OCI-LY3 (cell line): ENCODE measurements at regions not wholly inside any gene's neighbourhood (a gene's known extent, or its start where the extent isn't known, plus 50 kb on each side); places are given as distances from the start of the nearest gene placed in this dataset.

Experiments
- EZH2phosphoT487 ChIP-seq: fragments of 200-600 bp; shearing (Covaris generic); IDR thresholded peaks from 2 replicates; pipeline ENCODE4 v1.6.1; 2018; ENCODE audit warnings: antibody characterized with exemption, mixed run types, low read depth
- TF ChIP-seq, protein P1 (sequence below): fragments of 200-600, 300-600 bp; sonication (generic); IDR thresholded peaks from 2 replicates; pipeline ENCODE4 v1.5.1; 2014; ENCODE audit warnings: antibody characterized with exemption, low read length, low read depth

DNA sequence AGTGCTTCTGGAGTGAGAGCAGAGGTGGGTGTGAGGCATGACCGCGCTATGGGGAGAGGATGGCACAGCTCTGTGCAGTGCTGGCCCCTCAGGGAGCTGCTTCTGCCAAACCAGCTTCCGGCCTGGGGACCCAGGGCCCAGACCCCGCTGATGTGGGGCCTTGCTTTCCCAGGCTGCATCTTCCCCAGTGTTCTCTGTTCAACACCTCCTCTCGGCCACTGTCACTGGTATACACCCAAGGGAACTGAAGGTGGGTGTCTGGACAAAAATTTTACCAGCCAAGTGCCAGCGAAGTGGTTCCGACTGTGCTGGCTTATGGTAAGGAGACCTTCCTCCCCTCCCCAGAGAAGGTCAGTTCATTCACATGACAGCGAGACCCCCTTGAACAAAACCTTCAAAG is 179.1 kb downstream of the AACS start:
- TF ChIP-seq, protein P1, sequence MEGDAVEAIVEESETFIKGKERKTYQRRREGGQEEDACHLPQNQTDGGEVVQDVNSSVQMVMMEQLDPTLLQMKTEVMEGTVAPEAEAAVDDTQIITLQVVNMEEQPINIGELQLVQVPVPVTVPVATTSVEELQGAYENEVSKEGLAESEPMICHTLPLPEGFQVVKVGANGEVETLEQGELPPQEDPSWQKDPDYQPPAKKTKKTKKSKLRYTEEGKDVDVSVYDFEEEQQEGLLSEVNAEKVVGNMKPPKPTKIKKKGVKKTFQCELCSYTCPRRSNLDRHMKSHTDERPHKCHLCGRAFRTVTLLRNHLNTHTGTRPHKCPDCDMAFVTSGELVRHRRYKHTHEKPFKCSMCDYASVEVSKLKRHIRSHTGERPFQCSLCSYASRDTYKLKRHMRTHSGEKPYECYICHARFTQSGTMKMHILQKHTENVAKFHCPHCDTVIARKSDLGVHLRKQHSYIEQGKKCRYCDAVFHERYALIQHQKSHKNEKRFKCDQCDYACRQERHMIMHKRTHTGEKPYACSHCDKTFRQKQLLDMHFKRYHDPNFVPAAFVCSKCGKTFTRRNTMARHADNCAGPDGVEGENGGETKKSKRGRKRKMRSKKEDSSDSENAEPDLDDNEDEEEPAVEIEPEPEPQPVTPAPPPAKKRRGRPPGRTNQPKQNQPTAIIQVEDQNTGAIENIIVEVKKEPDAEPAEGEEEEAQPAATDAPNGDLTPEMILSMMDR, result no peak
- TF ChIP-seq EZH2phosphoT487, result no peak
